HEK293 (cell line): ENCODE measurements at regions not wholly inside any gene's neighbourhood (a gene's known extent, or its start where the extent isn't known, plus 50 kb on each side); places are given as distances from the start of the nearest gene placed in this dataset.

Experiments used
- CTCF ChIA-PET: fragments of 350-600 bp; formaldehyde crosslinking; extraction: SDS; loops from one replicate; lab custom pipeline; 2021; ENCODE audit warnings: antibody characterized with exemption; lab: Yijun Ruan, JAX
- POLR2A ChIA-PET: fragments of 300-600 bp; formaldehyde crosslinking; extraction: SDS; loops from one replicate; lab custom pipeline; 2020; ENCODE audit warnings: antibody characterized with exemption, inconsistent platforms; lab: Yijun Ruan, JAX
- H3K27ac ChIP-seq: fragments of 200-500 bp; sonication (Bioruptor generic); 2 replicates; pipeline ENCODE4 v1.5.1; 2014; ENCODE audit warnings: low read depth, low read length, control low read depth, inconsistent platforms; ENCODE audit errors: extremely low read depth
- H3K36me3 ChIP-seq, 2 experiments: fragments of 200-500 bp in 1 of 2; sonication (Bioruptor generic) in 1 of 2; 1 replicate in 1 of 2; 2 replicates in 1 of 2; pipeline ENCODE4 v1.5.1; 2014 to 2017; ENCODE audit warnings: inconsistent platforms in 2 of 2, low read length in 2 of 2; ENCODE audit not compliant: control insufficient read depth in 2 of 2, insufficient read depth in 1 of 2
- H3K4me1 ChIP-seq: fragments of 200-500 bp; sonication (Bioruptor generic); 2 replicates; pipeline ENCODE4 v1.5.1; 2014; ENCODE audit warnings: mild to moderate bottlenecking, low read length, inconsistent platforms; ENCODE audit not compliant: control insufficient read depth, insufficient read depth
- H3K4me3 ChIP-seq: 2 replicates; pipeline ENCODE4 v1.5.1; 2011; ENCODE audit warnings: low read depth, mild to moderate bottlenecking, control low read depth, low read length, moderate library complexity
- H3K9me3 ChIP-seq: fragments of 200-500 bp; sonication (Bioruptor generic); 2 replicates; pipeline ENCODE4 v1.5.1; 2014; ENCODE audit warnings: low read depth, low read length, inconsistent platforms; ENCODE audit not compliant: control insufficient read depth, insufficient read depth
- HIC1 ChIP-seq: fragments of 450-650 bp; formaldehyde crosslinking; IDR thresholded peaks from 2 replicates; pipeline ENCODE4 v1.5.1; 2016; ENCODE audit warnings: missing biosample characterization, missing genetic modification characterization
- KLF8 ChIP-seq: fragments of 450-650 bp; formaldehyde crosslinking; IDR thresholded peaks from 2 replicates; pipeline ENCODE4 v1.5.1; 2016; ENCODE audit warnings: missing biosample characterization, missing genetic modification characterization
- OSR2 ChIP-seq: fragments of 450-650 bp; formaldehyde crosslinking; IDR thresholded peaks from 2 replicates; pipeline ENCODE4 v1.5.1; 2016; ENCODE audit warnings: missing biosample characterization, missing genetic modification characterization
- OVOL3 ChIP-seq: fragments of 450-650 bp; formaldehyde crosslinking; IDR thresholded peaks from 2 replicates; pipeline ENCODE4 v1.5.1; 2016; ENCODE audit warnings: missing biosample characterization, missing genetic modification characterization
- SCRT2 ChIP-seq: fragments of 450-650 bp; formaldehyde crosslinking; IDR thresholded peaks from 2 replicates; pipeline ENCODE4 v1.5.1; 2016; ENCODE audit warnings: missing biosample characterization, missing genetic modification characterization
- SP3 ChIP-seq: fragments of 450-650 bp; formaldehyde crosslinking; IDR thresholded peaks from 2 replicates; pipeline ENCODE4 v1.5.1; 2016; ENCODE audit warnings: missing biosample characterization, missing genetic modification characterization
- SP7 ChIP-seq: fragments of 450-650 bp; formaldehyde crosslinking; IDR thresholded peaks from 2 replicates; pipeline ENCODE4 v1.5.1; 2016; ENCODE audit warnings: missing biosample characterization, missing genetic modification characterization
- WT1 ChIP-seq: fragments of 450-650 bp; formaldehyde crosslinking; IDR thresholded peaks from 2 replicates; pipeline ENCODE4 v1.5.1; 2016; ENCODE audit warnings: missing biosample characterization, missing genetic modification characterization
- ZBTB17 ChIP-seq: fragments of 450-650 bp; formaldehyde crosslinking; IDR thresholded peaks from 2 replicates; pipeline ENCODE4 v1.5.1; 2016; ENCODE audit warnings: missing biosample characterization, missing genetic modification characterization
- ZBTB21 ChIP-seq: fragments of 450-650 bp; formaldehyde crosslinking; IDR thresholded peaks from 2 replicates; pipeline ENCODE4 v1.5.1; 2017; ENCODE audit warnings: missing biosample characterization, missing genetic modification characterization
- ZNF175 ChIP-seq: fragments of 450-650 bp; formaldehyde crosslinking; IDR thresholded peaks from 2 replicates; pipeline ENCODE4 v1.5.1; 2016; ENCODE audit warnings: missing biosample characterization, missing genetic modification characterization
- ZNF24 ChIP-seq: fragments of 450-650 bp; formaldehyde crosslinking; IDR thresholded peaks from 2 replicates; pipeline ENCODE4 v1.5.1; 2016; ENCODE audit warnings: missing biosample characterization, missing genetic modification characterization
- ZNF394 ChIP-seq: fragments of 450-650 bp; formaldehyde crosslinking; IDR thresholded peaks from 2 replicates; pipeline ENCODE4 v1.5.1; 2016; ENCODE audit warnings: missing biosample characterization, missing genetic modification characterization, mild to moderate bottlenecking, moderate library complexity, borderline replicate concordance
- ZNF501 ChIP-seq: fragments of 450-650 bp; formaldehyde crosslinking; IDR thresholded peaks from 2 replicates; pipeline ENCODE4 v1.5.1; 2016; ENCODE audit warnings: missing biosample characterization, missing genetic modification characterization
- ZNF621 ChIP-seq: fragments of 450-650 bp; formaldehyde crosslinking; IDR thresholded peaks from 2 replicates; pipeline ENCODE4 v1.5.1; 2017; ENCODE audit warnings: missing biosample characterization, missing genetic modification characterization
- ZNF629 ChIP-seq: fragments of 450-650 bp; formaldehyde crosslinking; IDR thresholded peaks from 2 replicates; pipeline ENCODE4 v1.5.1; 2017; ENCODE audit warnings: missing biosample characterization, missing genetic modification characterization
- ZNF776 ChIP-seq: fragments of 450-650 bp; formaldehyde crosslinking; IDR thresholded peaks from 2 replicates; pipeline ENCODE4 v1.5.0; 2017; ENCODE audit warnings: missing biosample characterization, missing genetic modification characterization, borderline replicate concordance
- ZNF791 ChIP-seq: fragments of 450-650 bp; formaldehyde crosslinking; IDR thresholded peaks from 2 replicates; pipeline ENCODE4 v1.5.1; 2016; ENCODE audit warnings: missing biosample characterization, missing genetic modification characterization
- ZXDB ChIP-seq: fragments of 450-650 bp; formaldehyde crosslinking; IDR thresholded peaks from 2 replicates; pipeline ENCODE4 v1.5.1; 2016; ENCODE audit warnings: missing biosample characterization, missing genetic modification characterization
- TF ChIP-seq, protein P1 (sequence below): fragments of 450-650 bp; IDR thresholded peaks from 2 replicates; pipeline ENCODE4 v1.5.1; 2018; ENCODE audit warnings: missing biosample characterization, mild to moderate bottlenecking, missing genetic modification characterization
- TF ChIP-seq, protein P2 (sequence below): fragments of 450-650 bp; formaldehyde crosslinking; IDR thresholded peaks from 2 replicates; pipeline ENCODE4 v1.5.1; 2017; ENCODE audit warnings: missing biosample characterization, missing genetic modification characterization
- TF ChIP-seq, protein P3 (sequence below): fragments of 450-650 bp; formaldehyde crosslinking; IDR thresholded peaks from 2 replicates; pipeline ENCODE4 v1.5.1; 2017; ENCODE audit warnings: missing biosample characterization, missing genetic modification characterization
- TF ChIP-seq, protein P4 (sequence below): fragments of 450-650 bp; formaldehyde crosslinking; IDR thresholded peaks from 2 replicates; pipeline ENCODE4 v1.5.1; 2016; ENCODE audit warnings: missing biosample characterization, missing genetic modification characterization

- TF ChIP-seq ZNF629 (tag by site-specific recombination) (peak; percentile 60; the same call in 1 of the 2 replicates), HIC1 (tag by site-specific recombination) (no peak), ZXDB (tag by site-specific recombination) (peak; percentile 16; the same call in 1 of the 2 replicates), ZNF791 (no peak), ZBTB21 (tag by site-specific recombination) (peak; percentile 45; the same call in 1 of the 2 replicates), ZNF621 (tag by site-specific recombination) (no peak), SP3 (tag by site-specific recombination) (0 out of 2 replicates have a peak, but pooled peaks have one; percentile 16), SCRT2 (tag by site-specific recombination) (peak; percentile 90), OVOL3 (peak; percentile 56; the same call in 1 of the 2 replicates), WT1 (tag by site-specific recombination) (peak; percentile 88), KLF8 (tag by site-specific recombination) (peak; percentile 80), ZBTB17 (tag by site-specific recombination) (peak; percentile 51; the same call in 1 of the 2 replicates), ZNF24 (tag by site-specific recombination) (peak; percentile 40; the same call in 1 of the 2 replicates), ZNF175 (tag by site-specific recombination) (no peak), ZNF776 (tag by site-specific recombination) (0 out of 2 replicates have a peak, but pooled peaks have one; percentile 24), ZNF394 (tag by site-specific recombination) (peak; percentile 28; the same call in 1 of the 2 replicates), SP7 (tag by site-specific recombination) (0 out of 2 replicates have a peak, but pooled peaks have one; percentile 37), ZNF501 (tag by site-specific recombination) (no peak), OSR2 (tag by site-specific recombination) (peak; percentile 76)
- TF ChIP-seq, protein P1, sequence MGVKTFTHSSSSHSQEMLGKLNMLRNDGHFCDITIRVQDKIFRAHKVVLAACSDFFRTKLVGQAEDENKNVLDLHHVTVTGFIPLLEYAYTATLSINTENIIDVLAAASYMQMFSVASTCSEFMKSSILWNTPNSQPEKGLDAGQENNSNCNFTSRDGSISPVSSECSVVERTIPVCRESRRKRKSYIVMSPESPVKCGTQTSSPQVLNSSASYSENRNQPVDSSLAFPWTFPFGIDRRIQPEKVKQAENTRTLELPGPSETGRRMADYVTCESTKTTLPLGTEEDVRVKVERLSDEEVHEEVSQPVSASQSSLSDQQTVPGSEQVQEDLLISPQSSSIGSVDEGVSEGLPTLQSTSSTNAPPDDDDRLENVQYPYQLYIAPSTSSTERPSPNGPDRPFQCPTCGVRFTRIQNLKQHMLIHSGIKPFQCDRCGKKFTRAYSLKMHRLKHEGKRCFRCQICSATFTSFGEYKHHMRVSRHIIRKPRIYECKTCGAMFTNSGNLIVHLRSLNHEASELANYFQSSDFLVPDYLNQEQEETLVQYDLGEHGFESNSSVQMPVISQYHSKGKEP (tag by site-specific recombination): peak; percentile 13; the same call in 1 of the 2 replicates
- TF ChIP-seq, protein P2, sequence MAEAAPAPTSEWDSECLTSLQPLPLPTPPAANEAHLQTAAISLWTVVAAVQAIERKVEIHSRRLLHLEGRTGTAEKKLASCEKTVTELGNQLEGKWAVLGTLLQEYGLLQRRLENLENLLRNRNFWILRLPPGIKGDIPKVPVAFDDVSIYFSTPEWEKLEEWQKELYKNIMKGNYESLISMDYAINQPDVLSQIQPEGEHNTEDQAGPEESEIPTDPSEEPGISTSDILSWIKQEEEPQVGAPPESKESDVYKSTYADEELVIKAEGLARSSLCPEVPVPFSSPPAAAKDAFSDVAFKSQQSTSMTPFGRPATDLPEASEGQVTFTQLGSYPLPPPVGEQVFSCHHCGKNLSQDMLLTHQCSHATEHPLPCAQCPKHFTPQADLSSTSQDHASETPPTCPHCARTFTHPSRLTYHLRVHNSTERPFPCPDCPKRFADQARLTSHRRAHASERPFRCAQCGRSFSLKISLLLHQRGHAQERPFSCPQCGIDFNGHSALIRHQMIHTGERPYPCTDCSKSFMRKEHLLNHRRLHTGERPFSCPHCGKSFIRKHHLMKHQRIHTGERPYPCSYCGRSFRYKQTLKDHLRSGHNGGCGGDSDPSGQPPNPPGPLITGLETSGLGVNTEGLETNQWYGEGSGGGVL (tag by site-specific recombination): peak; percentile 9; the same call in 1 of the 2 replicates
- TF ChIP-seq, protein P3, sequence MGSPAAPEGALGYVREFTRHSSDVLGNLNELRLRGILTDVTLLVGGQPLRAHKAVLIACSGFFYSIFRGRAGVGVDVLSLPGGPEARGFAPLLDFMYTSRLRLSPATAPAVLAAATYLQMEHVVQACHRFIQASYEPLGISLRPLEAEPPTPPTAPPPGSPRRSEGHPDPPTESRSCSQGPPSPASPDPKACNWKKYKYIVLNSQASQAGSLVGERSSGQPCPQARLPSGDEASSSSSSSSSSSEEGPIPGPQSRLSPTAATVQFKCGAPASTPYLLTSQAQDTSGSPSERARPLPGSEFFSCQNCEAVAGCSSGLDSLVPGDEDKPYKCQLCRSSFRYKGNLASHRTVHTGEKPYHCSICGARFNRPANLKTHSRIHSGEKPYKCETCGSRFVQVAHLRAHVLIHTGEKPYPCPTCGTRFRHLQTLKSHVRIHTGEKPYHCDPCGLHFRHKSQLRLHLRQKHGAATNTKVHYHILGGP (tag by site-specific recombination): peak; percentile 75
- TF ChIP-seq, protein P4, sequence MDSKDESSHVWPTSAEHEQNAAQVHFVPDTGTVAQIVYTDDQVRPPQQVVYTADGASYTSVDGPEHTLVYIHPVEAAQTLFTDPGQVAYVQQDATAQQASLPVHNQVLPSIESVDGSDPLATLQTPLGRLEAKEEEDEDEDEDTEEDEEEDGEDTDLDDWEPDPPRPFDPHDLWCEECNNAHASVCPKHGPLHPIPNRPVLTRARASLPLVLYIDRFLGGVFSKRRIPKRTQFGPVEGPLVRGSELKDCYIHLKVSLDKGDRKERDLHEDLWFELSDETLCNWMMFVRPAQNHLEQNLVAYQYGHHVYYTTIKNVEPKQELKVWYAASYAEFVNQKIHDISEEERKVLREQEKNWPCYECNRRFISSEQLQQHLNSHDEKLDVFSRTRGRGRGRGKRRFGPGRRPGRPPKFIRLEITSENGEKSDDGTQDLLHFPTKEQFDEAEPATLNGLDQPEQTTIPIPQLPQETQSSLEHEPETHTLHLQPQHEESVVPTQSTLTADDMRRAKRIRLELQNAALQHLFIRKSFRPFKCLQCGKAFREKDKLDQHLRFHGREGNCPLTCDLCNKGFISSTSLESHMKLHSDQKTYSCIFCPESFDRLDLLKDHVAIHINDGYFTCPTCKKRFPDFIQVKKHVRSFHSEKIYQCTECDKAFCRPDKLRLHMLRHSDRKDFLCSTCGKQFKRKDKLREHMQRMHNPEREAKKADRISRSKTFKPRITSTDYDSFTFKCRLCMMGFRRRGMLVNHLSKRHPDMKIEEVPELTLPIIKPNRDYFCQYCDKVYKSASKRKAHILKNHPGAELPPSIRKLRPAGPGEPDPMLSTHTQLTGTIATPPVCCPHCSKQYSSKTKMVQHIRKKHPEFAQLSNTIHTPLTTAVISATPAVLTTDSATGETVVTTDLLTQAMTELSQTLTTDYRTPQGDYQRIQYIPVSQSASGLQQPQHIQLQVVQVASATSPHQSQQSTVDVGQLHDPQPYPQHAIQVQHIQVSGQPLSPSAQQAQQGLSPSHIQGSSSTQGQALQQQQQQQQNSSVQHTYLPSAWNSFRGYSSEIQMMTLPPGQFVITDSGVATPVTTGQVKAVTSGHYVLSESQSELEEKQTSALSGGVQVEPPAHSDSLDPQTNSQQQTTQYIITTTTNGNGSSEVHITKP (tag by site-specific recombination): peak; percentile 43; the same call in 1 of the 2 replicates
These were observed 170.6 kb downstream of the ZNF330 start for GRCh38 chr4:141391293-141391692.

More at GRCh38 chr4:141391293-141391692, 170.6 kb downstream of the ZNF330 start:
- H3K36me3 ChIP-seq: no peaks in the 10 kb centered on the region
- H3K27ac ChIP-seq: no peak overlapping the region
- H3K9me3 ChIP-seq: no peaks in the 10 kb centered on the region
- H3K4me1 ChIP-seq: peaks cover 3% of the 10 kb centered on the region; the same call in 1 of the 2 replicates
- ChIA-PET CTCF (no interaction called here), POLR2A (no interaction called here)
- no peak overlapping the region for H3K4me3 ChIP-seq
